Activated naive CD4-positive, alpha-beta T cell treated with anti-CD3 and anti-CD28 coated beads, Interleukin-2, amount 50 U/mL, for 24 hours (primary cell): ENCODE measurements at regions not wholly inside any gene's neighbourhood (a gene's known extent, or its start where the extent isn't known, plus 50 kb on each side); places are given as distances from the start of the nearest gene placed in this dataset.

Experiments used
- H3K27ac Mint-ChIP-seq: one replicate; pipeline ENCODE4 v1.8.0; 2021; ENCODE audit warnings: mild to moderate bottlenecking, mixed read lengths
- H3K27me3 Mint-ChIP-seq: one replicate; pipeline ENCODE4 v1.8.0; 2021; ENCODE audit warnings: mixed read lengths
- H3K36me3 Mint-ChIP-seq: one replicate; pipeline ENCODE4 v1.8.0; 2021; ENCODE audit warnings: mixed read lengths
- H3K4me1 Mint-ChIP-seq: one replicate; pipeline ENCODE4 v1.8.0; 2021; ENCODE audit warnings: mixed read lengths
- H3K4me3 Mint-ChIP-seq: one replicate; pipeline ENCODE4 v1.8.0; 2021; ENCODE audit warnings: mild to moderate bottlenecking, mixed read lengths
- H3K9me3 Mint-ChIP-seq: one replicate; pipeline ENCODE4 v1.8.0; 2021; ENCODE audit warnings: mixed read lengths

DNA sequence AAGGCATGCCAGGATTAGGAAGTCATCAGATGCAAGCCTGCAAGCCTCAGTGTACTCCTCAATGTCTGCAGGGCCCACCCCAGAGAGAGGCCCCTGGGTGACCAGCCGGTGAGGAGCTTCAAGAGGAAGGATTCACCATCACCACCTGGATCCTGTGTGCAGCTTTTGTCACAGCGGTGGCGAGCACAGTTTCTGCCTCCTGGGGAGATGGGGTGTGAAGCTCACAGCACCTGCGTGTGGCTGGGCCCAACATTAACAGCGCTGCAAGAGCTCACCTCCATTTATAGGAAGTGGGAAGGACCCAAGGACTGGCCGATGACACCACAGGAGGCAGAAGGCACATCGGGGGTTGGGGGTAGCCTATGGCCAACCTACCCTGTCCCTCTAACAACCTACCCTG is 235.3 kb downstream of the CTTN start:
- Mint-ChIP-seq H3K4me3 (no peak overlapping the region), H3K36me3 (no peaks in the 10 kb centered on the region), H3K27me3 (peaks cover 2% of the 10 kb centered on the region), H3K4me1 (no peaks in the 10 kb centered on the region), H3K27ac (no peak overlapping the region), H3K9me3 (no peaks in the 10 kb centered on the region)

DNA sequence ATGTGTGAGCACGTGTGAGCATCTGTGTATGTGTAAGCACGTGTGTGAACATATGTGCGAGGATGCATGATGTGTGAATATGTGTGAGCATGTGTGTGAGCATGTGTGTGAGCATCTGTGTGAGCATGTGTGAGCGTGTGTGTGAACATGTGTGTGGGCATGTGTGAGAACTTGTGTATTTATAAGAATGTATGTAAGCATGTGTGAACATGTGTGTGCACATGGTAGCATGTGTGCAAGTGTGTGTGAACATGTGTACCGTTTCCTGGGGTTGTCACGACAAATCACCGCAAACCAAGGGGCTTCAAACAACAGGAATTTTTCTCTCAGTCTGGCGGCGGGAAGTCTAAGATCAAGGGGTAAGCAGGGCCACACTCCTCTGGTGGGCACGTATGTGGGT is 238.3 kb downstream of the CTTN start:
- no peaks in the 10 kb centered on the region for H3K36me3 Mint-ChIP-seq
- H3K27ac Mint-ChIP-seq = no peak overlapping the region
- H3K9me3 Mint-ChIP-seq = no peaks in the 10 kb centered on the region
- H3K4me3 Mint-ChIP-seq = no peak overlapping the region
- no peaks in the 10 kb centered on the region for H3K4me1 Mint-ChIP-seq
- H3K27me3 Mint-ChIP-seq = peaks cover 4% of the 10 kb centered on the region

DNA sequence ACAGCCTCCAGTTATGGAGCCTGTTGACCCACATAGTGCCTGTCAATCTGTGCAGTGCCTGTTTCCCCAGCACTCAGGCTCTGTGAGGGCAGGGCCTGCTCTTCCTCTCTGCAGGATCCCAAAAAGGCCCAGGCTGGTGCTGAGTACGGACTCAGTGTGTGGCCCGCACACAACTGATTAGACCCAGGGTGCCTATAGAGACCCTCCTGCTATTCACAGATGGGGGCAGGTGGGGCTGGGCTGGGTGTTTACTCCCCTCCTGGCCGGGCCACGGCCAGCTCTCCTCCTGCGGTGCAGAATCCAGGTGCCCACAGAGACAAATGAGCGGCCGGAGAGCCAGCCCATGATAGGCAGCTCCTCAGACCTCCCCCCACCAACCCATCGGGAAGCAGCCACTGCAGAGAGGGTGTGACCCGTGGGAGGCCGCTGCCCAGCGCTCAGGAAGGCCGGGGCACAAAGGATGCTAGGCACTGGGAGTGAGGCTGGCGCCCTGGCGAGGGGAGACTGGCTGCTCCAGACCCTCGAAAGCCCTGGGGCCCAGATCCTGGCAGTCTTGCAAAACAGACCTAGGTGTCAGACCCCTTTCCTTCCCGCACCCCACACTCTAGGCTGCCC is 239.0 kb downstream of the CTTN start:
- Mint-ChIP-seq H3K27me3 (peaks cover 4% of the 10 kb centered on the region), H3K4me1 (no peaks in the 10 kb centered on the region), H3K36me3 (no peaks in the 10 kb centered on the region), H3K9me3 (no peaks in the 10 kb centered on the region), H3K4me3 (no peak overlapping the region), H3K27ac (no peak overlapping the region)

DNA sequence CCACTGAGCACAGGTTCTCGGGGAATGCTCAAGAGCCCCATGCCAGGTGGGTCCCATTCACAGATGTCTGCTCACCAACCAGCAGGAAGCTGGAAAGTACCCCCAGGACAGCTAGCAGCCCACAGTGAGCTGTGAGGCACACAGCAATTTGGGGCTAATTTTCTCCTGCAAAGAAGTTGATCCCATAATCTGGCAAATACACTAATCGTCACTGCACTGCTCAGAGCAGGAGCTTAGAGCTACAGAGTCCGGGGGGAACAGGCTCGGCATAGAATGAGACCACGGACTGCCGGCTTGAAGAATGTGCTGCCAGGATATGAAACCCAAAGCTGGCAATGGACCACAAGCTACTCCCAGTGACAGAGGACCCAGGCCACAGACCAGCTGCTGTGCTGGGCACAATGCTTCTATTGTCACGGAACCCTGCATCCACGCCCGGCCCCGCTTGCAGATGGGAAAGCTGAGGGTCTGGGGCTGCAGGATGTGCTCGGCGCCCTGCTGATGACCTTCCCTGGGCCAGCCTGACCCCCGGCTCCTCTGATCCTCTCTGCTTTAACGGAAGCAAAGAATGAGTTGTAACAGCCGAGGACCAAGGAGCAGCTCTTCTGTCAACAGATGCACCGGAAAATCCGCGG is 239.7 kb downstream of the CTTN start:
- Mint-ChIP-seq H3K9me3 (no peaks in the 10 kb centered on the region), H3K4me3 (no peak overlapping the region), H3K4me1 (no peaks in the 10 kb centered on the region), H3K27me3 (peaks cover 4% of the 10 kb centered on the region), H3K36me3 (no peaks in the 10 kb centered on the region), H3K27ac (no peak overlapping the region)

DNA sequence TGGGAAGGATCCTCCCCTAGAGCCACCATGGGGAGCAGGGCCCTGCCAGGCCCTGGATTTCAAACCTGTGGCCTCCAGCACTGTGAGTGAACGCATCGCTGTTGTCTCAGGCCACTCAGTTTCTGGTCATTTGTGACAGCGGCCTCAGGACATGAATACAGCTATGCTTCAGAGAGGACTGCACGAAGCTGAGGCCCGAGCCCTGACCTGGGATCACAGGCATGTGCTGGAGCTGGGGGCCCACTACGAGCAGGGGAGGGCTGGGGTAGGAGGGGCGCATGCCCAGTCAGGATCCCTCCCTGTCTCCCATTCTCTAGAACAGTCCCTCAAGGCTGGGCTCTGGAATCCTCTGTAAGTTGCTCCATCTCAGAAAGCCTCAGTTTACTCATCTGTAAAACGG is 242.1 kb downstream of the CTTN start:
- Mint-ChIP-seq H3K9me3 (no peaks in the 10 kb centered on the region), H3K27me3 (peaks cover 10% of the 10 kb centered on the region), H3K4me1 (no peaks in the 10 kb centered on the region), H3K27ac (no peak overlapping the region), H3K36me3 (no peaks in the 10 kb centered on the region), H3K4me3 (no peak overlapping the region)

DNA sequence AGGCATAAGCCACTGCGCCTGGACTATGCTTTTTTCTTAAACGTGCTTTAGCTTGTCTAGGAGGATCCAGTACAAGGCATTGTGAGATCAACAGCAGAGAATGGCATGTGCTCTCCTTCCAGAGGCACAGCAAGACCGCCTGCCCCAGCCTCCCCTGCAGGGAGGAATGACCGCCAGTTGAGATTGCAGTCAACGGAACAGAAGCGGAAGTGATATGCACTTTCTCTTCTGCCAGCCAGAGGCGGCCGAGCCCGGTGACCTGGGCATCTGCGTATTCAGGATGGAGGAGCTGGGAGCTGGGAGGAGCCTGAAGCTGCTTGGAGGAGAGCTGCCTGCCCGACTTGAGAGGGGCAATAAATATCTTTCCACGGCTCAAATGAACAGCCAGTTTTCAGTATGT is 243.0 kb downstream of the CTTN start:
- H3K4me3 Mint-ChIP-seq = no peak overlapping the region
- no peak overlapping the region for H3K27ac Mint-ChIP-seq

DNA sequence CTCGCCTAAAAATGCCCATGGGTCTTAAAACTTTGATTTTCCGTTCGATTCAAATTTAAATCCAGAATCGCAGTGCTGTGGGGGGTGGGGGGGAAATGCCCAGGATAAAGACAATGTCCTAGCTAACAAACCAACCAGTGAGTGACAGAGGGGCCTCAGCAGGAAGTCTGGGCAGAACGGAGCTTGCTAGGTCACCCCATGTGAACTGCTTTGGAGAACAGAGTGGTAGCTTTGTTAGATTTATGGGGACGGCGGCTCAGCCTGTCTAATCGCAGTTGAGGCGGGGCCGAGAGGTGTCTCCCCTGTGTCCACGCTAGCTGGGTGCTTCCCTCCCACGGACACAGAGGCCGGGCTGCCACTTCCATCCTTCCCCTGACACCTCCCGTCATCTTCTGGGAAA is 243.9 kb downstream of the CTTN start:
- H3K9me3 Mint-ChIP-seq = no peaks in the 10 kb centered on the region
- no peaks in the 10 kb centered on the region for H3K36me3 Mint-ChIP-seq
- H3K4me1 Mint-ChIP-seq = no peaks in the 10 kb centered on the region
- H3K4me3 Mint-ChIP-seq = no peak overlapping the region
- H3K27me3 Mint-ChIP-seq = peaks cover 15% of the 10 kb centered on the region
- no peak overlapping the region for H3K27ac Mint-ChIP-seq

More for the DNA sequence above, 243.0 kb downstream of the CTTN start:
- H3K27me3 Mint-ChIP-seq = peaks cover 13% of the 10 kb centered on the region
- H3K36me3 Mint-ChIP-seq = no peaks in the 10 kb centered on the region
- no peaks in the 10 kb centered on the region for H3K4me1 Mint-ChIP-seq
- no peaks in the 10 kb centered on the region for H3K9me3 Mint-ChIP-seq

DNA sequence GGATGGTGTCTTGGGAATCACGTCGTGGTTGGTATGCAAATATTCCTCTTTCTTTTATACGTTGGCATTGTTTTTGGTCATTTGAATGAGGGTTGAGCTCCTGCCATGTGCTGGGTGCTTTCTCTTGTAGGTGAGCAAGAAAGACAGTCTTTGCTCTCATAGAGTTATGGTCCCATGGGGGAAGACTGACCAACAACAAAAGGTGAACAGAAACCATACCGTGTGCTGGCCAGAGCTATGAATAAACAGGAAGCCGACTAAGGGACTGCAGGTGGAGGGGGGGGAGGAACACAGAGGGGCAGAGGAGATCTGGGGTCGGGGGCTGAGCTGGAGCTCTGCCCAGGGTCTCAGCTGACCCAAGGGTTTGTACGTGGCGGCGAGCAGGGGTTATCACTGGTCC is 245.3 kb downstream of the CTTN start:
- no peak overlapping the region for H3K27ac Mint-ChIP-seq
- H3K27me3 Mint-ChIP-seq = peaks cover 16% of the 10 kb centered on the region
- no peaks in the 10 kb centered on the region for H3K36me3 Mint-ChIP-seq
- H3K9me3 Mint-ChIP-seq = no peaks in the 10 kb centered on the region
- H3K4me1 Mint-ChIP-seq = no peaks in the 10 kb centered on the region
- H3K4me3 Mint-ChIP-seq = no peak overlapping the region

DNA sequence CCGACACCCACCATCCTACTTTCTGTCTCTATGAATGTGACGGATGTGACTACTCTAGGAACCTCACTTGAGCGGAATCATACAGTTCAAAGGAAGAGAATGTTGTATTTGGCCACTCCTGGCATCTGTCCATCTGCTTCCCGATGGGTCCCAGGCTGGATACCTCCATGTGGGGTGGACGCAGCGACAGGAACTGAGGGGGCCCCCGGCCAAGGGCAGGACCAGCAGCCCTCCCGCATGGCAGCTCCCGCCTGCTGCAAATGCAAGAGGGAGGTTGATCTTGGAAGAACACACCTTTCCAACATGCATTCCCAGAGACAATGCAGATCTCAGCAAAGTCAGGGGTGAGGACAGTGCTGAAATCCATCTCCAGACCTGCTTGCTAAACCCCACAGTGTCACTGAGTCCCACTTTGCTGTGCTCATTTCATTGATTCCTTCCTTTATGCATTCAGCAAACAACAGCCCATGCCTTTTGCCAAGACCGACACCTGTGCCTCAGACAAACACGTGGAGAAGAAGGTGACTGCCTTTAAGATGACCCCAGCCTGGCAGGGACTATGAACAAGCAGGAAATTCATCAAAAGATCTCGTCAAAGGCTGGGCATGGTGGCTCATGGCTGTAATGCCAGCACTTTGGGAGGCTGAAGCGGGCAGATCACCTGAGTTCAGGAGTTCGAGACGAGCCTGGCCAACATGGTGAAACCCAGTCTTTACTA is 246.2 kb downstream of the CTTN start:
- no peak overlapping the region for H3K27ac Mint-ChIP-seq
- H3K9me3 Mint-ChIP-seq = no peaks in the 10 kb centered on the region
- H3K27me3 Mint-ChIP-seq = peaks cover 16% of the 10 kb centered on the region
- H3K4me3 Mint-ChIP-seq = no peak overlapping the region
- H3K4me1 Mint-ChIP-seq = no peaks in the 10 kb centered on the region
- no peaks in the 10 kb centered on the region for H3K36me3 Mint-ChIP-seq

DNA sequence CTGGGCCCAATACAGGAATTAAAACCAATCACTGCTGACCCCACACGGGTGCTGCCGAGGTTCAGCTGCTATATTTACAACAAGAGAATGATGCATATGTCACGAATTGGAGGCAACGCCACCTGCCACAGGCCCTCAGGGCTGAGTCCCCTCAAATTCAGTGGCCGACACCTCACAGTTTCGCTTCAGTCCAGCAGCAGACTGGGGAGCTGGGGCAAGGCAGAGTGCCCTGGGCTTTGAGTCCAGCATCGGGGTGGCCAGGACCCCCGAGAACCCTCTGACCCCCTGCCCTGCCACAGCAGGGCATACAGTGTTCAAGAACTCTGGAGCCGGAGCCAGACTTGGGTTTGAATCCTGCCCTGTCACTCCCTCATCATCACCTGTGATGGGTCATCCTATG is 247.2 kb downstream of the CTTN start:
- no peak overlapping the region for H3K4me3 Mint-ChIP-seq
- no peaks in the 10 kb centered on the region for H3K4me1 Mint-ChIP-seq
- H3K36me3 Mint-ChIP-seq = no peaks in the 10 kb centered on the region
- no peak overlapping the region for H3K27ac Mint-ChIP-seq
- no peaks in the 10 kb centered on the region for H3K9me3 Mint-ChIP-seq
- peaks cover 13% of the 10 kb centered on the region for H3K27me3 Mint-ChIP-seq

DNA sequence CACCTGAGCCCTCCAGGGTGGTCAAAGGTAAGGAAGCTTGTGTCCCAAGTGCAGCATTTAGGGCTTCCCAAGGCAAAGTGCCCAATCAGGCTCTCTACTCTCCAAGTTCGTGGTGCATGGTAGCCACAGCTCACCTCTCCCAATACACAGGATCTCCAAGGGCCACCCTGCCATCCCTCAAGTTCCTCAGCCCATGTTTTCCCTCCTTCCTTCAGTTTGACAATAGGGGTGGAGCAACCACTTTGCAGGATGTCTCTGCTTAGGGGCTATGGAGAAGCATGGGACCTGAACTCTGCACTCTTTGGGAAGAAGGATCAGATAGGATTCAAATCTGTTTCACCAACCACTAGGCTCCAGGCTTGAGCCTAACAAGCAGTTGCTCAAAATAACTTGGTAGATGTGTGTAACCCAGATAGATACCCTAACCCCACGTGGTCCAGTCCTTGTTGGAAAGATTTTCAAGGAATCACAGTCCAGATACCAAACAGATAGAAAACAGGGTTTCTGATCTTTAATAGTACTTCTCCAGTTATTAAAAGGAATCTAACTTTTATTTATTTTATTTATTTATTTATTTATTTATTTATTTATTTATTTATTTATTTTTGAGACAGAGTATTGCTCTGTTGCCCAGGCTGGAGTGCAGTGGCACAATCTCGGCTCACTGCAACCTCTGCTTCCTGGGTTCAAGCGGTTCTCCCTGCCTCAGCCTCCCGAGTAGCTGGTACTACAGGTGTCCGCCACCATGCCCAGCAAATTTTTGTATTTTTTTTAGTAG is 248.1 kb downstream of the CTTN start:
- Mint-ChIP-seq H3K9me3 (no peaks in the 10 kb centered on the region), H3K27me3 (peaks cover 12% of the 10 kb centered on the region), H3K36me3 (no peaks in the 10 kb centered on the region), H3K4me1 (no peaks in the 10 kb centered on the region), H3K27ac (no peak overlapping the region), H3K4me3 (no peak overlapping the region)

DNA sequence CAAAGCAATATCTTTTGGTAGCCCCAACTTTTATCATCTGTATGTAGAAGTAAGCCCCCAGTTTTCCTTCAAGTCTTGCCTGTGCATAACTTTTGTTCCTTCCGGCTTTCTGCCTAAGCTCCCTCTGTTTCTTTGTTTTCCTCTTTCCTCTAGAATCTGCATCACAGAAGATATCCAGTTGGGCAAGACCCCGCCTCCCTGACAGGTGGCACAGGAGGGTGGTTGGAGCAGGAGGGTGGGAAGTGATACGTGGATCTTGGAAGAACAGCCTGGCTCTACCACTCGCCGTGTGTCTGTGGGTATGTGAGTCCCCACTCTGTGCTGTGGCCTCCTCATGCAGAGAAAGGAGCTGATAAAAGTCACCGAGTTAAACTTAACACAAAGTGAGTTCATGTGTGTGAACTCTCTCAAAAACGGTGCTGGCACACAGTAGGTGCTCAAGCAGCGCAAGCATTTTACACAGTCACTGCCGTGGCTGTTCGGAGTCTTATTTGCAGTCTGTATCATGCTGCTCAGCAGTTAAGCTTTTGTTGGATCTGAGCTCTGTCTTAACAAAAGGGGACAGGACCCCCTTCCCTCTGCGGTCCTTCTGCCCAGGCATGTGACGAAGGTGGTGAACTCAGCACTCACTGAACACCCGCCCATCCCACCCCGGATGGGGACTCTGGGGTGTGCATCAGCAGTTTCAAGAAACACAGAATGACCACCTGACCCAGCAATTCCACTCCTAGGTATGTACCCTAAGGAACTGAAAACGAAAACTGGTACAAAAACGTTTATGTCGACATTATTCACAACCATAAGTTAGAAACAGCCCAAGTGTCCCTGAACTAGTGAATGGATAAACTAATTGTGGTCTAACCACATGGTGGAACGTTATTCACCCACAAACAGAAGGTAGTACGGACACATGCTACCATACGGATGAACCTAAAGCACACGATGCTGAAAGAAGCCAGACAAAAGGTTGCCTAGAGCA is 249.1 kb downstream of the CTTN start:
- H3K9me3 Mint-ChIP-seq = no peaks in the 10 kb centered on the region
- no peaks in the 10 kb centered on the region for H3K4me1 Mint-ChIP-seq
- no peaks in the 10 kb centered on the region for H3K36me3 Mint-ChIP-seq
- H3K27me3 Mint-ChIP-seq = peaks cover 14% of the 10 kb centered on the region
- H3K27ac Mint-ChIP-seq = no peak overlapping the region
- no peak overlapping the region for H3K4me3 Mint-ChIP-seq

DNA sequence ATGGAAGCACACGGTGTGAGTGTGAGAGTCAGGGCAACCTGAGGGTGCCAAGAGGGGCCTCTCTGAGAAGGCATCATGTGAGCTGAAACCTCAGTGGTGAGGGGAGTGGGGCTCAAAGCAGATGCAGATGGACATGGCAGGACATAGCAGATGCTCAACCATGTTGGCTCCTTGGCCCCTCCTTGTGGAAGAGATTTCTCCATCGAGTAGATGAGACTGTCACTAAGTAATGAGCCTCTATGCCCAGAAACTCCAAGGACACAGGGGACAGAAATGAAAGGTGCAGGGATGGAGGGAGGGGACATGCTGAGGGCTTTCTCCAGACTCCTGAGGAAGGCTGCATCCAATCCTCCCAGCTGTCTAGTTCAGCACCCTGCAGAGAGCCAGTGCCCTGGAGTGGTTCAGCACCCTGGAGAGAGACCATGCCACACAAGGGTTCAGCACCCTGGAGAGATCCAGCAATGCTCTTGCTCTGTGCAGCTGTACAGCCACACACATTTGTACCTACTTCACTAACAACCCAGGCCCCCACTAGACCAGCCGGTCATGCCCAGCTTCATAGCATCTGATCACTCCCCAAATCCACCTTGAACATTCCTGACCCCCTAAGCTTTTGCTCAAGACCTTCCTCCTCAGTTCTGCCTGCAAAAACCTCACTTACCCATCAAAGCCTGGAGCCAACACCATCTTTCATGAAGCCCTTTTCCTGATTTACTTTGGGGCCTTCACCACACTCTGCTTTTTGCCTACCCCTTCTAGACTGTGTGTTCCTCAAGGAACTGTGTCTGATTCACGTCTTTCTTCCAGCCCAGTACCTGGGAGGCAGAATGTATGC is 252.0 kb downstream of the CTTN start:
- no peaks in the 10 kb centered on the region for H3K4me1 Mint-ChIP-seq
- H3K4me3 Mint-ChIP-seq = no peak overlapping the region
- no peaks in the 10 kb centered on the region for H3K36me3 Mint-ChIP-seq
- no peaks in the 10 kb centered on the region for H3K9me3 Mint-ChIP-seq
- no peak overlapping the region for H3K27ac Mint-ChIP-seq
- peaks cover 10% of the 10 kb centered on the region for H3K27me3 Mint-ChIP-seq

DNA sequence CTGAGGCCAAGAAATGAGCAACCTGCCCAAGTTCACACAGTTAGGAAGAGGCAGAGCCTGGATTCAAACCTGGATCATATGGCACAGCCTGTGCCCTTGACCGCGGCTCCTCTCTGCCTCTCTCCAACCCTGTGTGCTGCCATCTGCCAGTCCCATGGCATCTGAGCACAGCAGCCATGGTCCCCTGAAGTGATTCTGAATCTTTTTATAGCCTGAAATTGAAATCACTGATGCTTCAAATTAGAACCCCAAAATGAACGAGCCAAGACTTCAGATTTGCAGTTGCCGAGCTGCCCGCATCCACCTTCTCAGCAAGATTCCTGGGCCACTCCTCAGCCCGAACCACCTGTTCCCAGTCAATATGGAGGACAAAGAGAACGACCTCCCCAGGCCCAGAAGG is 252.7 kb downstream of the CTTN start:
- Mint-ChIP-seq H3K27ac (no peak overlapping the region), H3K27me3 (peaks cover 10% of the 10 kb centered on the region), H3K4me1 (no peaks in the 10 kb centered on the region), H3K9me3 (no peaks in the 10 kb centered on the region), H3K4me3 (no peak overlapping the region), H3K36me3 (no peaks in the 10 kb centered on the region)
